Activated naive CD4-positive, alpha-beta T cell (primary cell): ENCODE measurements at regions not wholly inside any gene's neighbourhood (a gene's known extent, or its start where the extent isn't known, plus 50 kb on each side); places are given as distances from the start of the nearest gene placed in this dataset.
"Not testable (repeated sequence)": the region's sequence is repeated elsewhere in the genome, so short reads cannot be mapped to it uniquely, and the experiment has no call there.

ENCODE experiments used
- DNase-seq, 4 experiments: peaks; one replicate each; lab custom pipeline; 2025; lab: John Stamatoyannopoulos, UW

- no peak for DNase-seq
Measured at GRCh38 chr18:73446502-73446901, 578.7 kb upstream of the NETO1 start.

- DNase-seq = no peak
Measured at GRCh38 chr18:73431620-73432019, 563.8 kb upstream of the NETO1 start.

GRCh38 chr18:73421010-73421409 is 553.2 kb upstream of the NETO1 start:
- no peak for DNase-seq

GRCh38 chr18:73419531-73419930 is 551.7 kb upstream of the NETO1 start:
- DNase-seq = no peak

GRCh38 chr18:73414598-73414997 is 546.8 kb upstream of the NETO1 start:
- DNase-seq = no peak

GRCh38 chr18:73414069-73414468 is 546.3 kb upstream of the NETO1 start:
- DNase-seq = no peak

GRCh38 chr18:73409242-73409641 is 541.5 kb upstream of the NETO1 start:
- DNase-seq = no peak

- no peak for DNase-seq
Measured at GRCh38 chr18:73408469-73408868, 540.7 kb upstream of the NETO1 start.

- DNase-seq = no peak
Measured at GRCh38 chr18:73407506-73407905, 539.7 kb upstream of the NETO1 start.

- no peak for DNase-seq
Measured at GRCh38 chr18:73384246-73384645, 516.5 kb upstream of the NETO1 start.

GRCh38 chr18:73381699-73382036 is 513.9 kb upstream of the NETO1 start:
- no peak for DNase-seq

- no peak for DNase-seq
Measured at GRCh38 chr18:73381016-73381698, 513.4 kb upstream of the NETO1 start.

- no peak for DNase-seq
Measured at GRCh38 chr18:73366713-73367112, 498.9 kb upstream of the NETO1 start.

- DNase-seq = no peak
Measured at GRCh38 chr18:73365018-73365417, 497.2 kb upstream of the NETO1 start.

GRCh38 chr18:73355121-73355520 is 487.3 kb upstream of the NETO1 start:
- no peak for DNase-seq

- no peak for DNase-seq
Measured at GRCh38 chr18:73352546-73352945, 484.8 kb upstream of the NETO1 start.

GRCh38 chr18:73340135-73340977 is 472.6 kb upstream of the NETO1 start:
- no peak for DNase-seq

GRCh38 chr18:73331212-73331772 is 463.5 kb upstream of the NETO1 start:
- no peak for DNase-seq

- not testable (repeated sequence) for DNase-seq
Measured at GRCh38 chr18:73330106-73330505, 462.3 kb upstream of the NETO1 start.

GRCh38 chr18:73324187-73324831 is 456.5 kb upstream of the NETO1 start:
- DNase-seq = not testable (repeated sequence)

GRCh38 chr18:73318739-73319479 is 451.1 kb upstream of the NETO1 start:
- DNase-seq = no peak

GRCh38 chr18:73316513-73316912 is 448.7 kb upstream of the NETO1 start:
- no peak for DNase-seq
